Skeletal muscle tissue (tissue), 3 donors: ENCODE measurements at regions not wholly inside any gene's neighbourhood (a gene's known extent, or its start where the extent isn't known, plus 50 kb on each side); places are given as distances from the start of the nearest gene placed in this dataset.
"Not testable (repeated sequence)": the region's sequence is repeated elsewhere in the genome, so short reads cannot be mapped to it uniquely, and the experiment has no call there.

Source experiments
- H3K27ac ChIP-seq: one replicate; pipeline ENCODE4 v1.7.0; 2013; ENCODE audit warnings: mild to moderate bottlenecking, low read depth, low read length, inconsistent platforms
- H3K27me3 ChIP-seq, 3 donors: one replicate each; pipeline ENCODE4 v1.7.0; 2013; ENCODE audit warnings: low read length in 3 of 3; ENCODE audit not compliant: control insufficient read depth in 3 of 3, insufficient read depth in 3 of 3
- H3K36me3 ChIP-seq, 3 donors: one replicate each; pipeline ENCODE4 v1.7.0; 2013; ENCODE audit warnings: low read length in 3 of 3; ENCODE audit not compliant: control insufficient read depth in 3 of 3, insufficient read depth in 3 of 3
- H3K4me1 ChIP-seq, 3 donors: one replicate each; pipeline ENCODE4 v1.7.0; 2013; ENCODE audit warnings: low read length in 3 of 3, mild to moderate bottlenecking in 3 of 3; ENCODE audit not compliant: control insufficient read depth in 3 of 3, insufficient read depth in 3 of 3
- H3K4me3 ChIP-seq, 3 donors: one replicate each; pipeline ENCODE4 v1.7.0; 2013; ENCODE audit warnings: low read length in 3 of 3
- H3K9ac ChIP-seq, 3 donors: one replicate each; pipeline ENCODE4 v1.7.0; 2013; ENCODE audit warnings: low read length in 3 of 3, mild to moderate bottlenecking in 3 of 3, moderate library complexity in 2 of 3, low read depth in 1 of 3
- H3K9me3 ChIP-seq, 3 donors: one replicate each; pipeline ENCODE4 v1.7.0; 2013; ENCODE audit warnings: low read length in 3 of 3; ENCODE audit not compliant: control insufficient read depth in 3 of 3
- donor health status: Osteomylitis.

DNA sequence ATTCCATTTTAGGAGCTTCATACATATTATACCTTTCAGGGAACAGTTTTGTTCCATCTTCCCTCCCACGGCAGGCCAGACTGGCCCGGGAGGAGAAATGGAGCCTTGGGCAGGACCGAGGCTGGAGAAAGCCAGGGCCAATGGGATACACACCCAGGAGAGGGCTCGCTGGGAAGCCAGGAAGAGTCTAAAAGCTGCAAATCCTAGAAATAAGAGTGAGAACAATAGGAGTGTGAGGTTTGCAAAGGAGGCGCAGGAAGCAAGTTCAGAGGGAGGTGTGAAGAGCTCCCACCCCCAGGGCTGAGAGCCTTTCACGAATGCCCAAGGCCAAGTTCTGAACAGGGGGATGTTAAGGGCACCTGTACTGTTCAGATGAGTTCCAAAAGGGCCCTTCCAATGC is 67.5 kb upstream of the CPSF6 start:
- Histone ChIP-seq H3K27ac (no peak overlapping the region), H3K27me3 (no peaks in the 10 kb centered on the region), H3K36me3 (no peaks in the 10 kb centered on the region), H3K9ac (no peak overlapping the region), H3K4me1 (no peaks in the 10 kb centered on the region), H3K4me3 (no peak overlapping the region), H3K9me3 (no peaks in the 10 kb centered on the region)

DNA sequence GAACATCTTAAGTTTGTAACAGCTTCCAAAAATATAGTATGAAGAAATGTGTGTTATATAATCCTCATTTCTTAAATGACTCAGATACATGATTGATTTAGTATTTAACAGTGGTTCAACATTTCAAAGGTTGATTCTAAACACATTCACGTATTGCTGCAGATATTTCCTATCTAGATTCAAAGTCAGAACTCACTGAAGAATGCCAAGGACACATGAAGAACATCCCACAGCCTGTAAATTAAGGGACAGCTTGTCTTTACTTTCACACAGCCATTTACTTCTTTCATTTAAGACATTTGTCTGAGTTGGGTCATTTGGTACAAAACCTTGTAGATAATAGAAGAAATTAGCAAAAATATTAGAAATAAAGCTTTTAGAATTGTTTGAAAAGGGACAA is 66.9 kb upstream of the CPSF6 start:
- H3K9me3 ChIP-seq, result no peaks in the 10 kb centered on the region
- H3K36me3 ChIP-seq, result no peaks in the 10 kb centered on the region
- H3K27me3 ChIP-seq, result no peaks in the 10 kb centered on the region
- no peak overlapping the region for H3K4me3 ChIP-seq
- no peak overlapping the region for H3K9ac ChIP-seq
- no peak overlapping the region for H3K27ac ChIP-seq
- no peaks in the 10 kb centered on the region for H3K4me1 ChIP-seq

GRCh38 chr12:69173368-69173767 is 66.0 kb upstream of the CPSF6 start:
- Histone ChIP-seq H3K27ac (no peak overlapping the region), H3K36me3 (no peaks in the 10 kb centered on the region), H3K9me3 (no peaks in the 10 kb centered on the region), H3K4me3 (no peak overlapping the region), H3K4me1 (no peaks in the 10 kb centered on the region), H3K9ac (no peak overlapping the region), H3K27me3 (no peaks in the 10 kb centered on the region)

DNA sequence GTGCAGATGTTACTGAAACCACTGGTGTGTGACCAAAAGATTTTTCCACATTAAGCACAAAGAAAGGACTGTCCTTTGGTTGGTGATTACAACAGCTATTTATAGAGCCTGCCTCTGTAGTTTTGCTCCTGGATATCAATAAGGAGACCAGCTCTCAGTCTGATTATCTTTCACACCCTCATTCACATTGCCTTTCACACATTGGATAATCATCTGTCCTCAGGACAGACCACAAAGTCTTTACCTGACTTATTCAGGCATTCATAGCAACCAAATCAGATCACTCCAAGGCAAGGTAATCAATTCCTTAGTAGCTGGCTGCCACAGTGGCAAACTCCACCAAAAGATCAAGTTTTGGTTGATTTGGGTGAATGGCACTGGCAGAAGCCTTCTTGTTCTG is 59.6 kb upstream of the CPSF6 start:
- no peaks in the 10 kb centered on the region for H3K4me1 ChIP-seq
- H3K9me3 ChIP-seq, result no peaks in the 10 kb centered on the region
- no peak overlapping the region for H3K4me3 ChIP-seq
- no peak overlapping the region for H3K27ac ChIP-seq
- no peak overlapping the region for H3K9ac ChIP-seq
- no peaks in the 10 kb centered on the region for H3K36me3 ChIP-seq
- H3K27me3 ChIP-seq, result no peaks in the 10 kb centered on the region

- H3K4me1 ChIP-seq, H3K27me3 ChIP-seq, H3K36me3 ChIP-seq, H3K4me3 ChIP-seq, H3K9me3 ChIP-seq, H3K27ac ChIP-seq, H3K9ac ChIP-seq: not testable (repeated sequence)
Measured at GRCh38 chr12:69187572-69187971, 51.8 kb upstream of the CPSF6 start.

DNA sequence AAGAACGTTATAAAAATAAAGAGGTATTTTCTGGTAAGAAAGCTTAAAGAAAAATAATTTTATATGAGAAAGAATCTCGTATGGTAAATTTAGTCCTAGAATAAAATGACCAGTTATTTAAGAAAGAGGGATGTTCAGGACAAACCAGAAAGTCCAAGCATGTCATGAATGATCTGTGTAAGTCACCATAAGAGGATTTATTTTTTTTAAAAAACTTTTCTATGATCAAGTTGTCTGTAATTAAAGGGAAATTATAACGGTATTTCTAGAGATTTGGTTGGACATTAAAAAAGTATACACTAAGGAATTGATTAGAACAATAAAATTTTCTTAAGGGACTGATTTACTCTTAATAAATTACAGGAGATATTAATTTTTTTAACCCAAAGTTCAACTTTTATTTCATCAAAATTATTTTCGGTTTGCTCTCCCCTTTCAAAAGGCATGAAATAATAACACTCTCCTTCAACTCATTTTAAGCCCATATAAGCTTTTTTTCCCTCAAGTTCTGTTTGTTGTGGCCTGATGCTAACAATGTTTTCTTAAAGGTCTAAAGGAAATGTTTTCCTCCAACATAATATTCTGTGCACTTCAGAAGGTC is 49.9 kb upstream of the CPSF6 start:
- Histone ChIP-seq H3K9me3 (peaks cover 0 to 3% (median 0%) of the 10 kb centered on the region in 3 donors), H3K27me3 (no peaks in the 10 kb centered on the region), H3K4me3 (no peak overlapping the region), H3K36me3 (no peaks in the 10 kb centered on the region), H3K4me1 (no peaks in the 10 kb centered on the region), H3K9ac (no peak overlapping the region), H3K27ac (no peak overlapping the region)
